ENCODE measurements at regions not wholly inside any gene's neighbourhood (a gene's known extent, or its start where the extent isn't known, plus 50 kb on each side); places are given as distances from the start of the nearest gene placed in this dataset.
"Not testable (repeated sequence)": the region's sequence is repeated elsewhere in the genome, so short reads cannot be mapped to it uniquely, and the experiment has no call there.

DNA sequence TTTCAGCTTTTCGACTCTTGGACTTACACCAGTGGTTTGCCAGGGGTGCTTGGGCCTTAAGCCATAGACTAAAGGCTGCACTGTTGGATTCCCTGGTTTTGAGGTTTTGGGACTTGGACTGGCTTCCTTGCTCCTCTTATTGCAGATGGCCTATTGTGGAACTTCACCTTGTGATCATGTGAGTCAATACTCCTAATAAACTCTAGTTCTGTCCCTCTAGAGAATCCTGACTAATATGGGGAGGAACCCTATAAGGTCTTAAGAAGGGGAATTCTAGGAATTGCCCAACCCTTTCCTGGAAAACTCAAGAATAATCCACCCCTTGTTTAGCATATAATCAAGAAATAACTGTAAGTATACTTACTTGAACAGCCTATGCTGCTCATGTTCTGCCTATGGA lies 491.8 kb downstream of the TMEM135 start:
- in situ Hi-C loops (cut with MboI; ENCODE audit: low pct_unique_long_range_greater_than_20kb, low sequenced_read_pairs, unreplicated experiment): no loop called here
- no peak for DNase-seq (ENCODE audit: low spot score)
- TF ChIP-seq, protein P1, sequence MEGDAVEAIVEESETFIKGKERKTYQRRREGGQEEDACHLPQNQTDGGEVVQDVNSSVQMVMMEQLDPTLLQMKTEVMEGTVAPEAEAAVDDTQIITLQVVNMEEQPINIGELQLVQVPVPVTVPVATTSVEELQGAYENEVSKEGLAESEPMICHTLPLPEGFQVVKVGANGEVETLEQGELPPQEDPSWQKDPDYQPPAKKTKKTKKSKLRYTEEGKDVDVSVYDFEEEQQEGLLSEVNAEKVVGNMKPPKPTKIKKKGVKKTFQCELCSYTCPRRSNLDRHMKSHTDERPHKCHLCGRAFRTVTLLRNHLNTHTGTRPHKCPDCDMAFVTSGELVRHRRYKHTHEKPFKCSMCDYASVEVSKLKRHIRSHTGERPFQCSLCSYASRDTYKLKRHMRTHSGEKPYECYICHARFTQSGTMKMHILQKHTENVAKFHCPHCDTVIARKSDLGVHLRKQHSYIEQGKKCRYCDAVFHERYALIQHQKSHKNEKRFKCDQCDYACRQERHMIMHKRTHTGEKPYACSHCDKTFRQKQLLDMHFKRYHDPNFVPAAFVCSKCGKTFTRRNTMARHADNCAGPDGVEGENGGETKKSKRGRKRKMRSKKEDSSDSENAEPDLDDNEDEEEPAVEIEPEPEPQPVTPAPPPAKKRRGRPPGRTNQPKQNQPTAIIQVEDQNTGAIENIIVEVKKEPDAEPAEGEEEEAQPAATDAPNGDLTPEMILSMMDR (IDR thresholded peaks at IDR 0.05; ENCODE audit: extremely low read depth, insufficient read depth, missing control alignments): no peak

DNA sequence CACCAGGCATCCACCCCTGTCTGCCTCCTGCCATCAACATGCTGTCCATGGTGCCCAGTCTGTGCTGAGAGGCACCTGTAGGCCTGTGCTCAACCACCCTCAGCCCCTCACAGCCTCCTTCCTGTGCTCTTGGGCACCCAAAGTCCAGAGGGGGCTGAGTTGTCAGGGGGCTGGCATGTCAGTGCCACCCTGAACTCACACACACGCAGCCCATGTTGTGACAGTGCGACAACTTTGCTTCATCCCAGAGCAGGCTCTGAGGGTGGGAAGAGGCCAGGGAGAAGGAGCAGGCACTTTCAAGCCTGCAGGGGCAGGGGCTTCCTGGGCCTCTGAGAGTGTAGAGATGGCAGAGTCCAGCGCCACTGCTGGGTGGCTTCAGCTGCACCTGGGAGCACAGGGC lies 491.0 kb downstream of the TMEM135 start:
- TF ChIP-seq, protein P1 (IDR thresholded peaks at IDR 0.05; ENCODE audit: extremely low read depth, insufficient read depth, missing control alignments): no peak
- DNase-seq (ENCODE audit: low spot score): no peak
- in situ Hi-C loops (cut with MboI; ENCODE audit: low pct_unique_long_range_greater_than_20kb, low sequenced_read_pairs, unreplicated experiment): no loop called here

DNA sequence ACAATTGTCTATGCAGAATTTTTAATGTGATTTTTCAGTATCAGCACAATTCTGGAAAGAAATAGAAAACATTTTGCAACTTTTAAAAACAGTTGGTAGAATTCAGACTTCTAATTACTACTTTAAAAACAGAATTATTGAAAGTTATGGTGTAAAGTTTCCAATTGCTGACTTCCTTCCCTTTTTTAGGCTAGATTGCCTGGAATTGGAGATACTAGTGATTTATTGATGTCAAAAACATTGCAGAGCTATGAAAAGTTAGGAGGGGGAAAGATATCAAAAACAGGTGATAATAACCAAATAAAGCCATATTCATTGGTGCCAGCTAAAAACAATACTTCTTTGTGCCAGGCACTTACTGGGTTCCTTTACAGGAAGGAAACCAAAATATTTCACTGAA lies 485.5 kb downstream of the TMEM135 start:
- in situ Hi-C loops (cut with MboI; ENCODE audit: low pct_unique_long_range_greater_than_20kb, low sequenced_read_pairs, unreplicated experiment): no loop called here
- DNase-seq (ENCODE audit: low spot score): no peak

DNA sequence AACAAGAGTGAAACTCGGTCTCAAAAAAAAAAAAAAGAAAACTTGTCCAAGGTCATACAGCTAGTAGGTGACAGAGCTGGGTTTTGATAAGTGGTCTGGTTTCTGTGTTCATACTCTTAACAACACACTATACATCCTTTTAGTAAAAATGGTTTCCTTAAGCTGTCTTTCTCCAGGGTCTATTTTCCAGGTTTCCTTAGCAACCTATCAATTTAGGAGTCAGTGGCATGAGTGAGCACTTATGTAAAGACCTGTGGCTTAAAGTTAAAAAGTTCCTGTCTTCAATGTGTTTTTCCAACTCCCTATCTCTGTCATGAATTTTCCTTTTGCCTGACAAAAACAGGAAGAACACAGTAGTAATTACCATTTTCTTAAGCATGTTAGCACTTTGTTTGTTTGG lies 480.5 kb downstream of the TMEM135 start:
- DNase-seq (ENCODE audit: low spot score): no peak
- TF ChIP-seq, protein P1 (IDR thresholded peaks at IDR 0.05; ENCODE audit: extremely low read depth, insufficient read depth, missing control alignments): no peak
- in situ Hi-C loops (cut with MboI; ENCODE audit: low pct_unique_long_range_greater_than_20kb, low sequenced_read_pairs, unreplicated experiment): no loop called here

More for the DNA sequence above, 485.5 kb downstream of the TMEM135 start:
- TF ChIP-seq, protein P1 (IDR thresholded peaks at IDR 0.05; ENCODE audit: extremely low read depth, insufficient read depth, missing control alignments): no peak

DNA sequence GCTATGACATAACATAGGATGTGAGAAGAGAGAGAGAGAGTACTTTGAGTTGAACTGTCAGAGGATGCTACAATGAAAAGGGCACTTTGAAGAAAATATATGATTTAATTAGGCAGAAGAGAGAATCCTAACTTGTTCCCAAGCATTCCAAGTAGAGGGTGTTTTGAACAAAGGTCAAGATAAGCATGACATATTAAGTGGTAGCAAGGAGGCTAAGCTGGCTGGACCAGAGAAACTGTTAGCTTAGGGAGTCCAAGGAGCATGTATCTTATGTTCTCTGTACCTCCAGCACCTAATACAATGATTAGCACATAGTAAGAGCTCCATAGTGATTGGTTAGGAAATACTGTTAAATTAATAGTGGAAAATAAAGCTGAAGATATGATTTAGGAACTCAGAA lies 479.6 kb downstream of the TMEM135 start:
- TF ChIP-seq, protein P1 (IDR thresholded peaks at IDR 0.05; ENCODE audit: extremely low read depth, insufficient read depth, missing control alignments): no peak
- in situ Hi-C loops (cut with MboI; ENCODE audit: low pct_unique_long_range_greater_than_20kb, low sequenced_read_pairs, unreplicated experiment): no loop called here
- DNase-seq (ENCODE audit: low spot score): no peak

DNA sequence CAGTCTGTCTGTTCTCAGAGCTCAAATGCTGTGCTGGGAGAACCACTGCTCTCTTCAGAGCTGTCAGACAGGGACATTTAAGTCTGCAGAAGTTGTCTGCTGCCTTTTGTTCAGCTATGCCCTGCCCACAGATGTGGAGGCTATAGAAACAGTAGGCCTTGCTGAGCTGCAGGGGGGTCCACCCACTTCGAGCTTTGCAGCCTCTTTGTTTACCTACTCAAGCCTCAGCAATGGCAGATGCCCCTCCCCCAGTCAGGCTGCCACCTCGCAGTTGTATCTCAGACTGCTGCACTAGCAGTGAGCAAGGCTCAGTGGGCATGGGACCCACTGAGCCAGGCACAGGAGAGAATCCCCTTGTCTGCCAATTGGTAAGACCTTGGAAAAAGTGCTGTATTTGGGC lies 470.0 kb downstream of the TMEM135 start:
- DNase-seq (ENCODE audit: low spot score); in situ Hi-C loops (cut with MboI; ENCODE audit: low pct_unique_long_range_greater_than_20kb, low sequenced_read_pairs, unreplicated experiment): not testable (repeated sequence)

DNA sequence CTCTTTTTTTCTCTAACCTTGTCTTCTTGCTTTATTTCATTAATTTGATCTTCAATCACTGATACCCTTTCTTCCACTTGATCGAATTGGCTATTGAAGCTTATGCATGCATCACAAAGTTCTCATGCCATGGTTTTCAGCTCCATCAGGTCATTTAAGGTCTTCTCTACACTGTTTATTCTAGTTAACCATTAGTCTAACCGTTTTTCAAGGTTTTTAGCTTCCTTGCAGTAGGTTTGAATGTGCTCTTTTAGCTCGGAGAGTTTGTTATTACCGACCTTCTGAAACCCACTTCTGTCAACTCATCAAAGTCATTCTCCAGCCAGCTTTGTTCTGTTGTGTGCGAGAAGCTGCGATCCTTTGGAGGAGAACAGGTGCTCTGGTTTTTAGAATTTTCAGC lies 469.2 kb downstream of the TMEM135 start:
- DNase-seq (ENCODE audit: low spot score); in situ Hi-C loops (cut with MboI; ENCODE audit: low pct_unique_long_range_greater_than_20kb, low sequenced_read_pairs, unreplicated experiment): not testable (repeated sequence)

DNA sequence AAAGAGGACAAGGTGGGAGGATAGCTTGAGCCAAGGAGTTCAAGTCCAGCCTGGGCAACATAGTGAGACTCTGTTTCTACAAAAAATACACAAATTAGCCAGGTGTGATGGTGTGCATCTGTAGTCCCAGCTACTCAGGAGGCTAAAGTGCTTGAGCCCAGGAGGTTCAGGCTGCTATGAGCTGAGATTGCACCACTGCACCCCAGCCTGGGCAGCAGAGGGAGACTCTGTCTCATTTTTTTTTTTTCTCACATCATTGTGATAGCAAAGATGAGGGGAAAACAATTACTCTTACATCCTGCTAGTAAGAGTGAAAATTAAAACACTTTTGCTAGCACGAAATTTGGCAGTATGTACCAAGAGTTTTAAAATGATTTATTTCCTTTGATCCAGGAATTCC lies 463.7 kb downstream of the TMEM135 start:
- in situ Hi-C loops (cut with MboI; ENCODE audit: low pct_unique_long_range_greater_than_20kb, low sequenced_read_pairs, unreplicated experiment): no loop called here
- TF ChIP-seq, protein P1 (IDR thresholded peaks at IDR 0.05; ENCODE audit: extremely low read depth, insufficient read depth, missing control alignments): no peak
- DNase-seq (ENCODE audit: low spot score): no peak

DNA sequence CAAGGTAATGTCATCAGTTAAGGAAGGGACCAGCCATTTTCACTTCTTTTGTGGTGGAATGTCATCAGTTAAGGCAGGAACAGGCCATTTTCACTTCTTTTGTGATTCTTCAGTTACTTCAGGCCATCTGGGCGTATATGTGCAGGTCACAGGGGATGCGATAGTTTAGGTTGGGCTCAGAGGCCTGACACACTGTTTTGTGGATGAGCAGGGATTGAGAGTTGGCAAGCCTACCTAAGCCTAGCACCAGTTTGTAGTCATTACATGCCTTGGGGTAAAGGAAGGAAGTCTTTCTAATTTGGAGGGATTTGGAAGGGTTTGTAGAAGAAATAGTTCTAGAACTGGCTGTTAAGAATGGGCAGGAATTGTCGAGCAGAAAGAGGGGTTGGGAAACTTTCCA lies 457.2 kb downstream of the TMEM135 start:
- DNase-seq (ENCODE audit: low spot score); in situ Hi-C loops (cut with MboI; ENCODE audit: low pct_unique_long_range_greater_than_20kb, low sequenced_read_pairs, unreplicated experiment): not testable (repeated sequence)

DNA sequence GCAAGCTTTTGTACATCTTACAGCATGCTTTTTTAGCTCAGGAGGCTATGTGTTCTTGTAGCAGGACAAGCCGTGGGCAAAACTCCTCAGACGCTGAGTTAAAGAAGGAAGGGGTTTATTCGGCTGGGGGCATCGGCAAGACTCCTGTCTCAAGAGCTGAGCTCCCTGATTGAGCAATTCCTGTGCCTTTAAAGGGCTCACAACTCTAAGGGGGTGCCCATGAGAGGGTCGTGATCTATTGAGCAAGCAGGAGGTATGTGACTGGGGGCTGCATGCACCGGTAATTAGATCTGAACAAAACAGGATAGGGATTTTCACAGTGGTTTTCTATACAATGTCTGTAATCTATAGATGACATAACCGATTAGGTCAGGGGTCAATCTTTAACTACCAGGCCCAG lies 456.3 kb downstream of the TMEM135 start:
- in situ Hi-C loops (cut with MboI; ENCODE audit: low pct_unique_long_range_greater_than_20kb, low sequenced_read_pairs, unreplicated experiment): not testable (repeated sequence)

More for the DNA sequence above, 456.3 kb downstream of the TMEM135 start:
- not testable (repeated sequence) for DNase-seq (ENCODE audit: low spot score)
